ENCODE measurements at regions not wholly inside any gene's neighbourhood (a gene's known extent, or its start where the extent isn't known, plus 50 kb on each side); places are given as distances from the start of the nearest gene placed in this dataset.

- DNase-seq (ENCODE audit: low read depth, low spot score): no peak
- Mint-ChIP-seq H3K36me3 (ENCODE audit: low read depth) (peaks cover 4% of the 10 kb centered on the region), H3K27ac (ENCODE audit: unreplicated experiment) (peak overlapping the region; percentile 14), H3K27me3 (ENCODE audit: low read depth) (no peaks in the 10 kb centered on the region), H3K9me3 (no peaks in the 10 kb centered on the region), H3K4me1 (peaks cover 45% of the 10 kb centered on the region), H3K4me3 (no peak overlapping the region)
- TF ChIP-seq CTCF (conservative IDR thresholded peaks at IDR 0.05): no peak
Observed at GRCh38 chr12:24232531-24232930, 283.1 kb upstream of the SOX5 start.

- H3K27ac Mint-ChIP-seq (ENCODE audit: unreplicated experiment): peak overlapping the region; percentile 96
- DNase-seq (ENCODE audit: low read depth, low spot score): no peak
- TF ChIP-seq CTCF (conservative IDR thresholded peaks at IDR 0.05): no peak
- peaks cover 4% of the 10 kb centered on the region for H3K36me3 Mint-ChIP-seq (ENCODE audit: low read depth)
- H3K9me3 Mint-ChIP-seq: no peaks in the 10 kb centered on the region
- no peaks in the 10 kb centered on the region for H3K27me3 Mint-ChIP-seq (ENCODE audit: low read depth)
- H3K4me3 Mint-ChIP-seq: peak overlapping the region; percentile 25
- H3K4me1 Mint-ChIP-seq: peaks cover 51% of the 10 kb centered on the region
Observed at GRCh38 chr12:24231298-24231697, 281.8 kb upstream of the SOX5 start.

- H3K36me3 Mint-ChIP-seq (ENCODE audit: low read depth): peaks cover 4% of the 10 kb centered on the region
- no peaks in the 10 kb centered on the region for H3K27me3 Mint-ChIP-seq (ENCODE audit: low read depth)
- H3K27ac Mint-ChIP-seq (ENCODE audit: unreplicated experiment): peak overlapping the region; percentile 96
- H3K9me3 Mint-ChIP-seq: no peaks in the 10 kb centered on the region
- no peak for TF ChIP-seq CTCF (conservative IDR thresholded peaks at IDR 0.05)
- peaks cover 51% of the 10 kb centered on the region for H3K4me1 Mint-ChIP-seq
- no peak for DNase-seq (ENCODE audit: low read depth, low spot score)
- H3K4me3 Mint-ChIP-seq: peak overlapping the region; percentile 14
Observed at GRCh38 chr12:24230061-24230701, 280.7 kb upstream of the SOX5 start.

GRCh38 chr12:24229031-24229700 is 279.7 kb upstream of the SOX5 start:
- no peaks in the 10 kb centered on the region for H3K9me3 Mint-ChIP-seq
- H3K27me3 Mint-ChIP-seq (ENCODE audit: low read depth): no peaks in the 10 kb centered on the region
- peak overlapping the region; percentile 14 for H3K4me3 Mint-ChIP-seq
- TF ChIP-seq CTCF (conservative IDR thresholded peaks at IDR 0.05): no peak
- no peak for DNase-seq (ENCODE audit: low read depth, low spot score)
- peaks cover 58% of the 10 kb centered on the region for H3K4me1 Mint-ChIP-seq
- H3K27ac Mint-ChIP-seq (ENCODE audit: unreplicated experiment): peak overlapping the region; percentile 73
- H3K36me3 Mint-ChIP-seq (ENCODE audit: low read depth): peaks cover 4% of the 10 kb centered on the region

GRCh38 chr12:24228371-24228770 is 278.9 kb upstream of the SOX5 start:
- Mint-ChIP-seq H3K4me3 (peak overlapping the region; percentile 14), H3K4me1 (peaks cover 62% of the 10 kb centered on the region), H3K36me3 (ENCODE audit: low read depth) (peaks cover 4% of the 10 kb centered on the region), H3K27me3 (ENCODE audit: low read depth) (no peaks in the 10 kb centered on the region), H3K27ac (ENCODE audit: unreplicated experiment) (peak overlapping the region; percentile 63), H3K9me3 (no peaks in the 10 kb centered on the region)
- TF ChIP-seq CTCF (conservative IDR thresholded peaks at IDR 0.05): no peak
- no peak for DNase-seq (ENCODE audit: low read depth, low spot score)
